ENCODE measurements at regions not wholly inside any gene's neighbourhood (a gene's known extent, or its start where the extent isn't known, plus 50 kb on each side); places are given as distances from the start of the nearest gene placed in this dataset.
"Not testable (repeated sequence)": the region's sequence is repeated elsewhere in the genome, so short reads cannot be mapped to it uniquely, and the experiment has no call there.

- DNase-seq = no peak
Measured at GRCh38 chr12:9364224-9365176, 156.3 kb upstream of the PZP start.

- DNase-seq = no peak
Measured at GRCh38 chr12:9363145-9363544, 154.9 kb upstream of the PZP start.

GRCh38 chr12:9361879-9362326, 153.7 kb upstream of the PZP start:
- no peak for DNase-seq

GRCh38 chr12:9354009-9354754, 146.0 kb upstream of the PZP start:
- not testable (repeated sequence) for DNase-seq

GRCh38 chr12:9351136-9351535, 142.9 kb upstream of the PZP start:
- DNase-seq = no peak

- DNase-seq = no peak
Measured at GRCh38 chr12:9349888-9350885, 142.0 kb upstream of the PZP start.

GRCh38 chr12:9348906-9349518, 140.8 kb upstream of the PZP start:
- DNase-seq = no peak

- DNase-seq = no peak
Measured at GRCh38 chr12:9347328-9348127, 139.3 kb upstream of the PZP start.

- no peak for DNase-seq
Measured at GRCh38 chr12:9346866-9347327, 138.7 kb upstream of the PZP start.

- no peak for DNase-seq
Measured at GRCh38 chr12:9345171-9345570, 137.0 kb upstream of the PZP start.

- no peak for DNase-seq
Measured at GRCh38 chr12:9344541-9344940, 136.3 kb upstream of the PZP start.

GRCh38 chr12:9343731-9344130, 135.5 kb upstream of the PZP start:
- no peak for DNase-seq

GRCh38 chr12:9342614-9343353, 134.6 kb upstream of the PZP start:
- DNase-seq = no peak

GRCh38 chr12:9341260-9341585, 133.0 kb upstream of the PZP start:
- DNase-seq = no peak

GRCh38 chr12:9340422-9341259, 132.4 kb upstream of the PZP start:
- no peak for DNase-seq

GRCh38 chr12:9337656-9338055, 129.5 kb upstream of the PZP start:
- no peak for DNase-seq

GRCh38 chr12:9336375-9337011, 128.3 kb upstream of the PZP start:
- DNase-seq = not testable (repeated sequence)

GRCh38 chr12:9335867-9336266, 127.7 kb upstream of the PZP start:
- DNase-seq = no peak

GRCh38 chr12:9334964-9335363, 126.8 kb upstream of the PZP start:
- DNase-seq = no peak
